ENCODE measurements at regions not wholly inside any gene's neighbourhood (a gene's known extent, or its start where the extent isn't known, plus 50 kb on each side); places are given as distances from the start of the nearest gene placed in this dataset.

DNA sequence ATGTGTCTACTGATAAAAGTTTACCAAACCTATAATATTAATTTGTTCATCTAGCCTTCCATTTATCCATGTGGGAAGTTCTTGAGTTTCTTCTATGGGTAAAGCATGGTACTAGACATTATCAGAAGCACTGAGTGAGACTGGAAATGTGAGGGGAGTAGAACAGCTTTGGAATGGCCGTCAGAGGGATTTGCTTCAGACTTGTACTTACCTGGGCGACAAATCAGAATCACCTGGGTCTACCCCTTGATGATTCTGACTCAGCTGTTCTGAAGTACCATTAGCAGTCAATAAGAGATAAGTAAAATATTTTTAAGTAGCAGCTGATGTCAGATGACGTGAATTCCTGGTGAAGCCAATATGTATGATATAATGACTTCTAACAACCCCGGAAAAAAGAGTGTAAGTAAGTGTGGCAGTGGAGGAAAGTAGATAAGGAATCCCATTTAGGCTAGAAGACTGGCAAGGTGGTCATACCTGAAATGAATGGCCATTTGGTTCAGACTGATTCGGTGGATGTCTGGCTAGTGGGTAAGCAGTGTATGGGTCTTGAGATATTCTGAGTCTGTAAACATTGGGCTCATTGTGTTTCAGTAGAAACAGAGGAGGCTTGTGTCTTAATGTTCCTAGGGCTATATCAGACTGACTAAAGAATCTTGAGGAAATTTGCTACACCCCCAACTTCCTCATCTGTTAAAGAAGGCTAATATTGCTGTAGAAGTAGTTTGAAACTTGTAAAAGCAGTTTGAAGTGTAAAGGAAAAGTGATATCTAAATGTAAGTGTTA, 409.2 kb downstream of the NKX6-1 start:
- intact Hi-C loops (cut with micrococcal nuclease), result no loop called here
- H4K20me1 ChIP-seq (replicated peaks; ENCODE audit: control insufficient read depth, extremely low read depth, insufficient read depth, low read length), result no peaks in the 10 kb centered on the region
- no TSS peak for BruUV-seq (replicated peaks)

More for the DNA sequence above, 409.2 kb downstream of the NKX6-1 start:
- no peak overlapping the region for H3K4me3 ChIP-seq (replicated peaks in 1 of 3; ENCODE audit: insufficient read depth in 1 of 3, low read depth in 1 of 3, low read length in 3 of 3)
- no peaks in the 10 kb centered on the region for H3K9me3 ChIP-seq (replicated peaks; ENCODE audit: control insufficient read depth, insufficient read depth, low read length)
- H3K4me1 ChIP-seq (ENCODE audit: control insufficient read depth, extremely low read depth, insufficient read depth, low read length), result no peaks in the 10 kb centered on the region
- TF ChIP-seq MAX (IDR thresholded peaks at IDR 0.05; ENCODE audit: insufficient read depth, insufficient read length) (no peak), FOS (IDR thresholded peaks at IDR 0.05; ENCODE audit: borderline replicate concordance, insufficient read depth, low read length) (no peak), MYC (IDR thresholded peaks at IDR 0.05; ENCODE audit: low read depth, low read length) (no peak), GATA2 (IDR thresholded peaks at IDR 0.05; ENCODE audit: insufficient read depth, insufficient read length, low read depth, low read length) (no peak), EZH2 (IDR thresholded peaks at IDR 0.05; ENCODE audit: borderline replicate concordance, low read depth, low read length, severe bottlenecking) (no peak), POLR2A (IDR thresholded peaks at IDR 0.05; ENCODE audit: low read depth, low read length) (no peak), POLR2AphosphoS5 (IDR thresholded peaks at IDR 0.05; ENCODE audit: insufficient read depth, low read depth, low read length) (no peak), JUN (IDR thresholded peaks at IDR 0.05; ENCODE audit: borderline replicate concordance, insufficient read depth, insufficient read length, low read depth) (no peak)
- TF ChIP-seq, protein P1, sequence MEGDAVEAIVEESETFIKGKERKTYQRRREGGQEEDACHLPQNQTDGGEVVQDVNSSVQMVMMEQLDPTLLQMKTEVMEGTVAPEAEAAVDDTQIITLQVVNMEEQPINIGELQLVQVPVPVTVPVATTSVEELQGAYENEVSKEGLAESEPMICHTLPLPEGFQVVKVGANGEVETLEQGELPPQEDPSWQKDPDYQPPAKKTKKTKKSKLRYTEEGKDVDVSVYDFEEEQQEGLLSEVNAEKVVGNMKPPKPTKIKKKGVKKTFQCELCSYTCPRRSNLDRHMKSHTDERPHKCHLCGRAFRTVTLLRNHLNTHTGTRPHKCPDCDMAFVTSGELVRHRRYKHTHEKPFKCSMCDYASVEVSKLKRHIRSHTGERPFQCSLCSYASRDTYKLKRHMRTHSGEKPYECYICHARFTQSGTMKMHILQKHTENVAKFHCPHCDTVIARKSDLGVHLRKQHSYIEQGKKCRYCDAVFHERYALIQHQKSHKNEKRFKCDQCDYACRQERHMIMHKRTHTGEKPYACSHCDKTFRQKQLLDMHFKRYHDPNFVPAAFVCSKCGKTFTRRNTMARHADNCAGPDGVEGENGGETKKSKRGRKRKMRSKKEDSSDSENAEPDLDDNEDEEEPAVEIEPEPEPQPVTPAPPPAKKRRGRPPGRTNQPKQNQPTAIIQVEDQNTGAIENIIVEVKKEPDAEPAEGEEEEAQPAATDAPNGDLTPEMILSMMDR (IDR thresholded peaks at IDR 0.05; ENCODE audit: extremely low read depth in 1 of 2, insufficient read depth in 1 of 2, low read depth in 1 of 2, low read length in 2 of 2), result no peak
- no peak overlapping the region for H3K27ac ChIP-seq (ENCODE audit: insufficient read depth, low read depth, low read length)
- no peaks in the 10 kb centered on the region for H3K27me3 ChIP-seq (ENCODE audit: control insufficient read depth in 2 of 2, insufficient read depth in 2 of 2, low read length in 2 of 2)
- CTCF ChIA-PET, result no interaction called here
- H3K9ac ChIP-seq (replicated peaks; ENCODE audit: extremely low read depth, insufficient read depth, low read length), result no peak overlapping the region
- H3K79me2 ChIP-seq (ENCODE audit: control insufficient read depth, insufficient read depth, low read length), result no peaks in the 10 kb centered on the region
- no peak for DNase-seq (ENCODE audit: low read depth, low spot score)
- POLR2A ChIA-PET, result no interaction called here
- no peak overlapping the region for H2AFZ ChIP-seq (ENCODE audit: low read depth, low read length)
- H3K36me3 ChIP-seq (ENCODE audit: control insufficient read depth in 2 of 2, extremely low read depth in 1 of 2, insufficient read depth in 2 of 2, low read length in 2 of 2), result no peaks in the 10 kb centered on the region
- H3K4me2 ChIP-seq (ENCODE audit: insufficient read depth, low read length), result no peak overlapping the region
- dilution Hi-C loops (cut with MboI; ENCODE audit: extremely low pct_ligation_motif_present, low sequenced_read_pairs), result no loop called here
- no peak for FAIRE-seq
- no peaks in the 10 kb centered on the region for H3K9me1 ChIP-seq (replicated peaks; ENCODE audit: control insufficient read depth, extremely low read depth, insufficient read depth, low read length)
